ENCODE measurements at regions not wholly inside any gene's neighbourhood (a gene's known extent, or its start where the extent isn't known, plus 50 kb on each side); places are given as distances from the start of the nearest gene placed in this dataset.

GRCh38 chr2:5367321-5367720 lies 324.9 kb upstream of the SOX11 start:
- no peaks in the 10 kb centered on the region for H3K9me3 ChIP-seq (replicated peaks)
- H3K4me1 ChIP-seq: no peaks in the 10 kb centered on the region
- DNase-seq: no peak
- no peak overlapping the region for H3K4me3 ChIP-seq
- H3K27ac ChIP-seq (replicated peaks): no peak overlapping the region
- intact Hi-C loops (cut with micrococcal nuclease): no loop called here
- peaks cover 5% of the 10 kb centered on the region for H3K27me3 ChIP-seq (ENCODE audit: low read depth)
- no peak for TF ChIP-seq CTCF (IDR thresholded peaks at IDR 0.05; ENCODE audit: borderline replicate concordance)
- H3K36me3 ChIP-seq: no peaks in the 10 kb centered on the region

- intact Hi-C loops (cut with micrococcal nuclease): no loop called here
- TF ChIP-seq CTCF (IDR thresholded peaks at IDR 0.05; ENCODE audit: borderline replicate concordance): no peak
- Histone ChIP-seq H3K4me1 (no peaks in the 10 kb centered on the region), H3K27me3 (ENCODE audit: low read depth) (peaks cover 5% of the 10 kb centered on the region), H3K36me3 (no peaks in the 10 kb centered on the region), H3K9me3 (replicated peaks) (no peaks in the 10 kb centered on the region), H3K4me3 (no peak overlapping the region), H3K27ac (replicated peaks) (no peak overlapping the region)
- DNase-seq: no peak
Observed at GRCh38 chr2:5368263-5368662, 323.9 kb upstream of the SOX11 start.

- Histone ChIP-seq H3K4me1 (no peaks in the 10 kb centered on the region), H3K27ac (replicated peaks) (no peak overlapping the region), H3K27me3 (ENCODE audit: low read depth) (peaks cover 5% of the 10 kb centered on the region), H3K36me3 (no peaks in the 10 kb centered on the region), H3K9me3 (replicated peaks) (no peaks in the 10 kb centered on the region), H3K4me3 (no peak overlapping the region)
- intact Hi-C loops (cut with micrococcal nuclease): no loop called here
- TF ChIP-seq CTCF (IDR thresholded peaks at IDR 0.05; ENCODE audit: borderline replicate concordance): no peak
- no peak for DNase-seq
Observed at GRCh38 chr2:5369510-5369909, 322.7 kb upstream of the SOX11 start.

- Histone ChIP-seq H3K4me3 (no peak overlapping the region), H3K9me3 (replicated peaks) (no peaks in the 10 kb centered on the region), H3K36me3 (no peaks in the 10 kb centered on the region), H3K27ac (replicated peaks) (no peak overlapping the region), H3K27me3 (ENCODE audit: low read depth) (peaks cover 5% of the 10 kb centered on the region), H3K4me1 (no peaks in the 10 kb centered on the region)
- intact Hi-C loops (cut with micrococcal nuclease): no loop called here
- no peak for TF ChIP-seq CTCF (IDR thresholded peaks at IDR 0.05; ENCODE audit: borderline replicate concordance)
- no peak for DNase-seq
Observed at GRCh38 chr2:5370158-5370557, 322.0 kb upstream of the SOX11 start.

GRCh38 chr2:5372141-5372540 lies 320.0 kb upstream of the SOX11 start:
- no peak overlapping the region for H3K4me3 ChIP-seq
- H3K9me3 ChIP-seq (replicated peaks): no peaks in the 10 kb centered on the region
- no peak for TF ChIP-seq CTCF (IDR thresholded peaks at IDR 0.05; ENCODE audit: borderline replicate concordance)
- no peaks in the 10 kb centered on the region for H3K4me1 ChIP-seq
- no peak for DNase-seq
- no peaks in the 10 kb centered on the region for H3K36me3 ChIP-seq
- no peak overlapping the region for H3K27ac ChIP-seq (replicated peaks)
- peaks cover 5% of the 10 kb centered on the region for H3K27me3 ChIP-seq (ENCODE audit: low read depth)
- intact Hi-C loops (cut with micrococcal nuclease): no loop called here

- intact Hi-C loops (cut with micrococcal nuclease): no loop called here
- peaks cover 5% of the 10 kb centered on the region for H3K27me3 ChIP-seq (ENCODE audit: low read depth)
- no peak for TF ChIP-seq CTCF (IDR thresholded peaks at IDR 0.05; ENCODE audit: borderline replicate concordance)
- no peaks in the 10 kb centered on the region for H3K4me1 ChIP-seq
- H3K27ac ChIP-seq (replicated peaks): no peak overlapping the region
- DNase-seq: no peak
- no peaks in the 10 kb centered on the region for H3K36me3 ChIP-seq
- H3K4me3 ChIP-seq: no peak overlapping the region
- no peaks in the 10 kb centered on the region for H3K9me3 ChIP-seq (replicated peaks)
Observed at GRCh38 chr2:5373200-5373599, 319.0 kb upstream of the SOX11 start.

Data from left ventricle myocardium inferior (tissue), 1 donor.